SK-N-MC (cell line): ENCODE measurements at regions not wholly inside any gene's neighbourhood (a gene's known extent, or its start where the extent isn't known, plus 50 kb on each side); places are given as distances from the start of the nearest gene placed in this dataset.
"Not testable (repeated sequence)": the region's sequence is repeated elsewhere in the genome, so short reads cannot be mapped to it uniquely, and the experiment has no call there.

Experiments used
- DNase-seq: peaks from one replicate; pipeline ENCODE4 v3.0.0-alpha.2; 2011; ENCODE audit warnings: low read depth, low spot score
- H3K27ac ChIP-seq: fragments of 200-600 bp; sonication (generic); 2 replicates; pipeline ENCODE4 v1.5.1; 2016; ENCODE audit warnings: mixed run types
- H3K36me3 ChIP-seq: fragments of 200-600 bp; sonication (generic); 2 replicates; pipeline ENCODE4 v1.6.1; 2017; ENCODE audit warnings: antibody characterized with exemption, low read length, mixed read lengths; ENCODE audit not compliant: insufficient read depth
- H3K4me3 ChIP-seq: fragments of 200-600 bp; sonication (generic); 2 replicates; pipeline ENCODE4 v1.5.1; 2016
- H3K9ac ChIP-seq: fragments of 200-600 bp; sonication (generic); 2 replicates; pipeline ENCODE4 v1.8.0; 2017; ENCODE audit warnings: mixed run types, mixed read lengths; ENCODE audit not compliant: insufficient read length
- H3K9me3 ChIP-seq: fragments of 200-600 bp; sonication (generic); 2 replicates; pipeline ENCODE4 v1.6.1; 2017; ENCODE audit warnings: low read depth, mild to moderate bottlenecking, antibody characterized with exemption, low read length, moderate library complexity, mixed read lengths
- EZH2 ChIP-seq: fragments of 200-600 bp; sonication (generic); IDR thresholded peaks from one replicate; pipeline ENCODE4 v1.6.1; 2017; ENCODE audit warnings: antibody characterized with exemption
- FOXP2 ChIP-seq: optimal IDR thresholded peaks from 2 replicates; pipeline ENCODE3; 2011; ENCODE audit warnings: mild to moderate bottlenecking, moderate library complexity; ENCODE audit not compliant: insufficient read depth; ENCODE audit errors: extremely low read length, control extremely low read depth
- POLR2AphosphoS5 ChIP-seq: IDR thresholded peaks from 2 replicates; pipeline ENCODE4 v1.6.1; 2012; ENCODE audit warnings: mild to moderate bottlenecking, low read depth, low read length, borderline replicate concordance

GRCh38 chr4:117135634-117136354, 50.4 kb upstream of the TRAM1L1 start:
- DNase-seq: no peak
- TF ChIP-seq EZH2 (no peak), FOXP2 (no peak), POLR2AphosphoS5 (no peak)
- Histone ChIP-seq H3K27ac (no peak overlapping the region), H3K9me3 (no peaks in the 10 kb centered on the region), H3K36me3 (no peaks in the 10 kb centered on the region), H3K4me3 (no peak overlapping the region), H3K9ac (no peak overlapping the region)

- no peak for DNase-seq
- no peak overlapping the region for H3K27ac ChIP-seq
- H3K4me3 ChIP-seq: no peak overlapping the region
- TF ChIP-seq EZH2: no peak
- no peaks in the 10 kb centered on the region for H3K9me3 ChIP-seq
- no peaks in the 10 kb centered on the region for H3K36me3 ChIP-seq
- H3K9ac ChIP-seq: no peak overlapping the region
These were observed 51.8 kb upstream of the TRAM1L1 start for GRCh38 chr4:117137145-117137544.

GRCh38 chr4:117138732-117139131, 53.4 kb upstream of the TRAM1L1 start:
- DNase-seq, H3K9ac ChIP-seq, H3K36me3 ChIP-seq, H3K9me3 ChIP-seq, H3K4me3 ChIP-seq, H3K27ac ChIP-seq: not testable (repeated sequence)

GRCh38 chr4:117154251-117154650, 68.9 kb upstream of the TRAM1L1 start:
- TF ChIP-seq POLR2AphosphoS5 (no peak), FOXP2 (no peak), EZH2 (no peak)
- Histone ChIP-seq H3K36me3 (no peaks in the 10 kb centered on the region), H3K9ac (no peak overlapping the region), H3K27ac (no peak overlapping the region), H3K9me3 (no peaks in the 10 kb centered on the region), H3K4me3 (no peak overlapping the region)
- DNase-seq: no peak

- TF ChIP-seq POLR2AphosphoS5: no peak
- TF ChIP-seq FOXP2: no peak
- no peak for TF ChIP-seq EZH2
- no peak overlapping the region for H3K9ac ChIP-seq
- no peaks in the 10 kb centered on the region for H3K9me3 ChIP-seq
- no peak overlapping the region for H3K4me3 ChIP-seq
- no peak for DNase-seq
- no peaks in the 10 kb centered on the region for H3K36me3 ChIP-seq
- no peak overlapping the region for H3K27ac ChIP-seq
These were observed 71.4 kb upstream of the TRAM1L1 start for GRCh38 chr4:117156806-117157205.

- TF ChIP-seq FOXP2 (no peak), POLR2AphosphoS5 (no peak), EZH2 (no peak)
- Histone ChIP-seq H3K4me3 (no peak overlapping the region), H3K36me3 (no peaks in the 10 kb centered on the region), H3K27ac (no peak overlapping the region), H3K9me3 (no peaks in the 10 kb centered on the region), H3K9ac (no peak overlapping the region)
- DNase-seq: no peak
These were observed 72.0 kb upstream of the TRAM1L1 start for GRCh38 chr4:117157360-117157759.

GRCh38 chr4:117162976-117163375, 77.6 kb upstream of the TRAM1L1 start:
- Histone ChIP-seq H3K27ac (no peak overlapping the region), H3K4me3 (no peak overlapping the region), H3K36me3 (no peaks in the 10 kb centered on the region), H3K9me3 (no peaks in the 10 kb centered on the region), H3K9ac (no peak overlapping the region)
- TF ChIP-seq POLR2AphosphoS5 (no peak), FOXP2 (no peak), EZH2 (no peak)
- no peak for DNase-seq

GRCh38 chr4:117164338-117164737, 79.0 kb upstream of the TRAM1L1 start:
- Histone ChIP-seq H3K9ac (no peak overlapping the region), H3K9me3 (no peaks in the 10 kb centered on the region), H3K27ac (no peak overlapping the region), H3K36me3 (no peaks in the 10 kb centered on the region), H3K4me3 (no peak overlapping the region)
- no peak for DNase-seq
- no peak for TF ChIP-seq POLR2AphosphoS5

- not testable (repeated sequence) for DNase-seq, H3K9ac ChIP-seq, H3K9me3 ChIP-seq, H3K4me3 ChIP-seq, H3K27ac ChIP-seq, H3K36me3 ChIP-seq
These were observed 90.0 kb upstream of the TRAM1L1 start for GRCh38 chr4:117175369-117175768.
